Heart left ventricle (tissue), 16 donors: ENCODE measurements at regions not wholly inside any gene's neighbourhood (a gene's known extent, or its start where the extent isn't known, plus 50 kb on each side); places are given as distances from the start of the nearest gene placed in this dataset.
A peak's percentile ranks its signal among the peaks of the same experiment; 100 is the strongest.
"Not testable (repeated sequence)": the region's sequence is repeated elsewhere in the genome, so short reads cannot be mapped to it uniquely, and the experiment has no call there.

Experiments
- ATAC-seq, 4 donors: fragments of 200-7000 bp; cut with Tn5 transposase; one replicate each; pipeline ENCODE4 v1.9.1; 2020 to 2022; ENCODE audit warnings: moderate library complexity in 4 of 4, mild to moderate bottlenecking in 3 of 4, moderate number of reproducible peaks in 1 of 4
- DNase-seq, 5 donors: peaks; one replicate each; pipeline ENCODE4 v3.0.0-alpha.2; 2020
- H3K27ac ChIP-seq, 12 donors: fragments of 200-600 bp; sonication (generic) in 4 of 12; one replicate each; pipeline versions ENCODE4 v1.5.0 to v1.8.0; 2016 to 2022; ENCODE audit warnings: mild to moderate bottlenecking in 2 of 12
- H3K27me3 ChIP-seq, 9 donors: fragments of 200-600 bp; sonication (generic) in 2 of 9; one replicate each; pipeline versions ENCODE4 v1.5.1 to v1.8.0; 2016 to 2022; ENCODE audit warnings: mild to moderate bottlenecking in 3 of 9
- H3K36me3 ChIP-seq, 9 donors: fragments of 200-600 bp; sonication (generic) in 2 of 9; one replicate each; pipeline versions ENCODE4 v1.5.0 to v1.8.0; 2018 to 2022; ENCODE audit warnings: mild to moderate bottlenecking in 2 of 9
- H3K4me1 ChIP-seq, 12 donors: fragments of 200-600 bp; sonication (generic) in 4 of 12; one replicate each; pipeline versions ENCODE4 v1.5.0 to v1.8.0; 2016 to 2022; ENCODE audit warnings: mild to moderate bottlenecking in 3 of 12
- H3K4me3 ChIP-seq, 12 donors: fragments of 200-600 bp; sonication (generic) in 4 of 12; one replicate each; pipeline versions ENCODE4 v1.5.0 to v1.8.0; 2017 to 2022; ENCODE audit warnings: mild to moderate bottlenecking in 9 of 12, moderate library complexity in 4 of 12
- H3K9me3 ChIP-seq, 12 donors: fragments of 200-600 bp; sonication (generic) in 4 of 12; one replicate each; pipeline versions ENCODE4 v1.5.0 to v1.8.0; 2016 to 2022; ENCODE audit warnings: mild to moderate bottlenecking in 1 of 12
- POLR2A ChIP-seq, 2 donors: fragments of 450-650 bp; IDR thresholded peaks; one replicate each; pipeline ENCODE4 v1.6.1; 2017; ENCODE audit warnings: antibody characterized with exemption in 2 of 2, mild to moderate bottlenecking in 2 of 2, moderate library complexity in 2 of 2
- WGBS, 4 donors: extraction: QIAGEN DNeasy Blood & Tissue Kit in 2 of 4; methylation state at CpG; one replicate each; pipeline versions ENCODE4 v1.1.5 to v1.1.7; 2013 to 2018; 5-methylcytosine and 5-hydroxymethylcytosine counted together
- intact Hi-C, 10 donors: fragments of 100-400 bp; cut with DNase I; formaldehyde crosslinking; loops; one replicate each; pipeline versions ENCODE4 v1.11.1 to v1.14.2; 2022
- TF ChIP-seq, protein P1 (sequence below), 12 donors: fragments of 200-600 bp; sonication (generic) in 4 of 12; IDR thresholded peaks; one replicate each; pipeline versions ENCODE4 v1.5.0 to v1.8.0; 2018 to 2022; ENCODE audit warnings: antibody characterized with exemption in 12 of 12, mild to moderate bottlenecking in 5 of 12
- donor health status: ischemic (EF 13 %, LVEDD 7.1; RV severe dilation, severe dysfunction).
- donor health status: healthy with polysubstance abuse.
- donor health status: DM: no; HTN: yes; CAD: no.
- donor health status: DM: no; HTN: no; CAD: no.
- donor health status: ischemic (EF 25% LVEDD 6.9; RV normal size, moderate dysfunction).
- donor health status: ischemic (EF 25% LVEDD 5.7; RV mildly dilated, moderate dysfunction).
- donor health status: healthy.
- donor health status: DM: yes; HTN: yes; CAD: no.
- donor health status: ischemic (EF 35%, LVEDD 5.7; RV mildly dilated, moderate dysfunction).
- donor health status: nonischemic (EF 11% LVEDD 7.7; RV severe dilation, severe dysfunction).
- donor health status: DM: yes; HTN: yes; CAD: no.
- donor health status: PGD.
- donor health status: ischemic (EF 29% LVEDD 5.4; RV normal size, mild dysfunction).
- donor health status: nonischemic (EF 23%, LVEDD 6.1; RV moderate dilation, normal function).

DNA sequence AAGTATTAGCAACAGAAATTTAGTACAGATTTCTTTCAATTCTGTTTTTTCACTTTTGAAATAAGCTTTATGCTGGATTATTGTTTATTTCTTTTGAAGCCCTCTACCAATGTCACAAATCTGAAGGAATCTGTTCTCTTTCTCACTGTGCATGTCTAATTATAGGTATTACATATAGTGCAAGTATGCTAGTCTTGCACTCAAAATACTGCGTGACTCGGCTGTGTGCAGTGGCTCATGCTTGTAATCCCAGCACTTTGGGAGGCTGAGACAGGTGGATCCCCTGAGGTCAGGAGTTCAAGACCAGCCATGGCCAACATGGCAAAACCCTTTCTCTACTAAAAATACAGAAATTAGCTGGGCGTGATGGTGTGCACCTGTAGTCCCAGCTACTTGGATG lies 95.8 kb upstream of the PLAAT1 start:
- intact Hi-C loops: no loop called here
- Histone ChIP-seq H3K9me3 (no peaks in the 10 kb centered on the region), H3K27me3 (no peaks in the 10 kb centered on the region), H3K4me1 (peaks cover 0 to 17% (median 0%) of the 10 kb centered on the region in 12 donors), H3K27ac (no peak overlapping the region), H3K4me3 (no peak overlapping the region), H3K36me3 (no peaks in the 10 kb centered on the region)
- WGBS, 4 donors: 53 to 67% (median 63%) methylated on average over 3 of the region's 3 CpGs
- ATAC-seq (peak in 2 of 4 donors; percentile 52 to 55), DNase-seq (no peak)
- no peak for TF ChIP-seq POLR2A (IDR thresholded peaks at IDR 0.05)
- TF ChIP-seq, protein P1, sequence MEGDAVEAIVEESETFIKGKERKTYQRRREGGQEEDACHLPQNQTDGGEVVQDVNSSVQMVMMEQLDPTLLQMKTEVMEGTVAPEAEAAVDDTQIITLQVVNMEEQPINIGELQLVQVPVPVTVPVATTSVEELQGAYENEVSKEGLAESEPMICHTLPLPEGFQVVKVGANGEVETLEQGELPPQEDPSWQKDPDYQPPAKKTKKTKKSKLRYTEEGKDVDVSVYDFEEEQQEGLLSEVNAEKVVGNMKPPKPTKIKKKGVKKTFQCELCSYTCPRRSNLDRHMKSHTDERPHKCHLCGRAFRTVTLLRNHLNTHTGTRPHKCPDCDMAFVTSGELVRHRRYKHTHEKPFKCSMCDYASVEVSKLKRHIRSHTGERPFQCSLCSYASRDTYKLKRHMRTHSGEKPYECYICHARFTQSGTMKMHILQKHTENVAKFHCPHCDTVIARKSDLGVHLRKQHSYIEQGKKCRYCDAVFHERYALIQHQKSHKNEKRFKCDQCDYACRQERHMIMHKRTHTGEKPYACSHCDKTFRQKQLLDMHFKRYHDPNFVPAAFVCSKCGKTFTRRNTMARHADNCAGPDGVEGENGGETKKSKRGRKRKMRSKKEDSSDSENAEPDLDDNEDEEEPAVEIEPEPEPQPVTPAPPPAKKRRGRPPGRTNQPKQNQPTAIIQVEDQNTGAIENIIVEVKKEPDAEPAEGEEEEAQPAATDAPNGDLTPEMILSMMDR (IDR thresholded peaks at IDR 0.05): no peak

DNA sequence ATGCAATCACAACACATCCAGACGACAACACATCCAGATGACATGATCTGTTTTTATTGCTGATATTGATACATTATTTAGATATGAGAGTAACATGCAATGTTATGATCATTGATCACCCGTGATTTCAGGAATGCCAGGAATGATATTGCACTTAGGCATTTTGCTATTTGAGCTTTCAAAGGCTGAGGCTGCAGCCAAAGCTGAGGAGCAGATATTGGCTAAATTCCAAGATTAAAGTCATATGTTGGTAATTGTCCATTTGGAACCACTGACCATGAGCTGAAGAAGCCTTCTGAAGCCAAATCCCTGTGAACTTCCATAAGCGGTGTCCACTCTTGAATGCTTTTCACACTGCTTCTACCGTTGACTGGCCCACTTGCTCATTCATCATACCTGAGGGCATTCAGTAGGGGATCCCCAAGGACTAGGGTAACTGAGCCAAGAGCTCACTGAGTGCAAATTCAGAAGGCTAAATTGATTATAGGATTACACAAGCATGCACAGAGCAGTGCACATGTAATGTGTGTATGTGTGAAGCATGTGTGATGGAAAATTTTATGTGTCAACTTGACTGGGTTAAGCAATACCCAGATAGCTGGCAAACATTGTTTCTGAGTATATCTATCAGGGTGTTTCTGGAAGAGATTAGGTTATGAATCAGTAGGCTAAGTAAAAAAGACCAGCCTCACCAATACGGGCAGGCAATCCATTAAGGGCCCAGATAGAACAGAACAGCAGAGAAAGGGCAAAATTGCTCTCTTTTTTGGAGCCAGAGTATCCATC lies 92.1 kb upstream of the PLAAT1 start:
- H3K4me3 ChIP-seq: no peak overlapping the region
- WGBS, 4 donors: 53 to 64% (median 58%) methylated on average over 5 of the region's 5 CpGs
- TF ChIP-seq, protein P1 (IDR thresholded peaks at IDR 0.05): no peak
- TF ChIP-seq POLR2A (IDR thresholded peaks at IDR 0.05): no peak
- no peaks in the 10 kb centered on the region for H3K27me3 ChIP-seq
- DNase-seq: no peak
- no peaks in the 10 kb centered on the region for H3K9me3 ChIP-seq
- ATAC-seq: no peak
- peaks cover 0 to 18% (median 0%) of the 10 kb centered on the region in 12 donors for H3K4me1 ChIP-seq
- no peaks in the 10 kb centered on the region for H3K36me3 ChIP-seq
- H3K27ac ChIP-seq: no peak overlapping the region
- intact Hi-C loops: no loop called here

GRCh38 chr3:193149998-193150397 lies 91.0 kb upstream of the PLAAT1 start:
- no peaks in the 10 kb centered on the region for H3K9me3 ChIP-seq
- no peaks in the 10 kb centered on the region for H3K27me3 ChIP-seq
- DNase-seq: no peak
- ATAC-seq: no peak
- H3K36me3 ChIP-seq: no peaks in the 10 kb centered on the region
- peaks cover 0 to 27% (median 0%) of the 10 kb centered on the region in 12 donors for H3K4me1 ChIP-seq
- WGBS, 4 donors: 84 to 90% (median 86%) methylated on average over 2 of the region's 2 CpGs
- no peak for TF ChIP-seq POLR2A (IDR thresholded peaks at IDR 0.05)
- TF ChIP-seq, protein P1 (IDR thresholded peaks at IDR 0.05): no peak
- intact Hi-C loops: no loop called here
- no peak overlapping the region for H3K27ac ChIP-seq
- H3K4me3 ChIP-seq: no peak overlapping the region

DNA sequence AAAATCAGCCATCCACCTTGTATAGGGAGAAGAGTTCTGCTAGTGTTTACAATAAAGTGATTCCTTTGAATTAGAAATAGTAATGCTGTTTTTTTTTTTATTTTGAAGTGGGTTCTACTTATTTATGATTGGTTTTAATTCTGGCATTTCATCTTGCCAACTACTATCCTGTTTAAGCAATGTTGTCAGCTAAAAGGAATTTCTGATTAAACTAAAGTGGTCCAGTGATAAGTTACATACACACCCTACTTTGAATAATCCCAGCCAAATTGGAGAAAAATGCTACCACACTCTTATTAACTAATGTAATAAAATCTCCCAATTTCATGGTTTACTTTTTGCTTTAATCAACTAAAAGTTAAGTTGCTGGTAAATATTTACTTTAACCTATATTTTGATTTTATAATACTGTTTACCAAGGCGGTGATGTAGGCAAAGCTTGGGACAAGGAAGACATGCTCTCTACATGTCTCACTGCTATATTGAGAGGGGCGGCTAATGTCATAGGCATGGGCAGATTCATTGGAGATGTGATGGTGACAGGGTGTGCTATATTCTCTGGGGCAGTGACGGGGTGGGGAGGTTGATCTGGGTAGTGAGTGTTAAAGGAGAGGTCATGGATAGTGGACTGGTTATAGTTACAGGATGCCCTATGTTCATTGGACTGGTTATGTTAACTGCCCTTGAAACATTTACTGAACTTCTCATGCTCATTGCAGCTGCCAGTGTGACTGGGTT lies 85.8 kb upstream of the PLAAT1 start:
- H3K4me3 ChIP-seq, intact Hi-C loops, H3K27me3 ChIP-seq, H3K36me3 ChIP-seq, DNase-seq, H3K27ac ChIP-seq, H3K9me3 ChIP-seq: not testable (repeated sequence)
- peaks cover 0 to 12% (median 0%) of the 10 kb centered on the region in 12 donors for H3K4me1 ChIP-seq
- WGBS, 4 donors: 56 to 65% (median 60%) methylated on average over 3 of the region's 3 CpGs
- peak; percentile 42 to 78 (median 58) for ATAC-seq
